Fibroblast of mammary gland (primary cell): ENCODE measurements at regions not wholly inside any gene's neighbourhood (a gene's known extent, or its start where the extent isn't known, plus 50 kb on each side); places are given as distances from the start of the nearest gene placed in this dataset.

ENCODE experiments used
- DNase-seq: peaks from one replicate; pipeline ENCODE4 v3.0.0-alpha.2; 2010; ENCODE audit warnings: low read depth
- H3K4me3 ChIP-seq: 2 replicates; pipeline ENCODE4 v1.5.1; 2011; ENCODE audit warnings: low read depth, mild to moderate bottlenecking, low read length, moderate library complexity; ENCODE audit not compliant: control insufficient read depth
- TF ChIP-seq, protein P1 (sequence below): conservative IDR thresholded peaks from 2 replicates; pipeline ENCODE4 v1.5.1; 2011; ENCODE audit warnings: low read depth, low read length, inconsistent platforms; ENCODE audit not compliant: control insufficient read depth, insufficient read depth

GRCh38 chr18:76662626-76663025, 159.7 kb upstream of the ZNF236 start:
- no peak overlapping the region for H3K4me3 ChIP-seq
- no peak for DNase-seq
- TF ChIP-seq, protein P1, sequence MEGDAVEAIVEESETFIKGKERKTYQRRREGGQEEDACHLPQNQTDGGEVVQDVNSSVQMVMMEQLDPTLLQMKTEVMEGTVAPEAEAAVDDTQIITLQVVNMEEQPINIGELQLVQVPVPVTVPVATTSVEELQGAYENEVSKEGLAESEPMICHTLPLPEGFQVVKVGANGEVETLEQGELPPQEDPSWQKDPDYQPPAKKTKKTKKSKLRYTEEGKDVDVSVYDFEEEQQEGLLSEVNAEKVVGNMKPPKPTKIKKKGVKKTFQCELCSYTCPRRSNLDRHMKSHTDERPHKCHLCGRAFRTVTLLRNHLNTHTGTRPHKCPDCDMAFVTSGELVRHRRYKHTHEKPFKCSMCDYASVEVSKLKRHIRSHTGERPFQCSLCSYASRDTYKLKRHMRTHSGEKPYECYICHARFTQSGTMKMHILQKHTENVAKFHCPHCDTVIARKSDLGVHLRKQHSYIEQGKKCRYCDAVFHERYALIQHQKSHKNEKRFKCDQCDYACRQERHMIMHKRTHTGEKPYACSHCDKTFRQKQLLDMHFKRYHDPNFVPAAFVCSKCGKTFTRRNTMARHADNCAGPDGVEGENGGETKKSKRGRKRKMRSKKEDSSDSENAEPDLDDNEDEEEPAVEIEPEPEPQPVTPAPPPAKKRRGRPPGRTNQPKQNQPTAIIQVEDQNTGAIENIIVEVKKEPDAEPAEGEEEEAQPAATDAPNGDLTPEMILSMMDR = no peak

- DNase-seq = no peak
- TF ChIP-seq, protein P1 = no peak
- no peak overlapping the region for H3K4me3 ChIP-seq
Observed at GRCh38 chr18:76660571-76661192, 161.7 kb upstream of the ZNF236 start.

- no peak for DNase-seq
- TF ChIP-seq, protein P1 = peak; percentile 37
- no peak overlapping the region for H3K4me3 ChIP-seq
Observed at GRCh38 chr18:76658627-76659026, 163.6 kb upstream of the ZNF516 start.

GRCh38 chr18:76657911-76658470, 162.9 kb upstream of the ZNF516 start:
- no peak overlapping the region for H3K4me3 ChIP-seq
- TF ChIP-seq, protein P1 = no peak
- DNase-seq = no peak

DNA sequence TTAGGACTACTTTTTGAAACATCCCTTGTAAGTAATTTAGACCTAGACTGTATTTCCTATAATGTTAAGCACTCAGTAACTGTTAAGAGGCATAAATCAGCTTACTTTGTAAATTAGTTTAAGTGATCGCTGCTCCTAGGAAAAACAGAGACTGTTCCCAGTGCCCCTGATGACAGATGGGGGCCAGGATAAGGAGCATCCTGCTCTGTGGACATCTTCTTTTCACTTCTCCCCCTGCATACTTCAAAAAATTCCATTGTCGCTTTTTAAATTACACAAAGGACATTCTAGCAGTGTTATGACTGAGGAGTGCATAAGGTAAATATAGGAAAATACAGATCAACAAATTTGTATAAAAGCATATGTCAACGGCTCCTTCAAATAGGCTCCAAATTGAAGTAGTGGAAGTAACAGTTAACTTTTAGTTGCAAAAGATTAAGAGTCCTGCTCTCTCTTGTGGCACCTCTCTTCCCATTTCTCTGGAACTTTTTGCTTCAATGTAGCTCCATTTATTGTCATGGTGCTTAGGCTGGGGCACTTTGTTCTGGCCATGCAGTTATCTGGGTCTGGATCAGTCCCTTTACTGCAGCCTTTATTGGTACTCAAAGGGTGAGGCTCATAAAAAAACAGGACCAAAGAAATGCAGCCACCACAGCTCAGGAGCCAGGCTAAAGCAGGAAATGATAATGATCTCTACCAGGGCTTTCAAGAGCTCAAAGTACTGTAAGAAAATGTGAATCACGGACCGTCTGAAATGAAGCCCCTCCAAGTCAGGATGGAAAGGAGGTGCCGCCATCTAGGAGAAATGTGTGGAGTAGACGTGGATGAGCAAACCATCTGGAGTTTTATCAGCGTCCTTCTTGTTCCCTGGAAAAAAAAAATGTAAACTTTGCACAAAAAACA, 162.1 kb upstream of the ZNF516 start:
- no peak overlapping the region for H3K4me3 ChIP-seq
- peak; percentile 19 for DNase-seq
- TF ChIP-seq, protein P1 = no peak

DNA sequence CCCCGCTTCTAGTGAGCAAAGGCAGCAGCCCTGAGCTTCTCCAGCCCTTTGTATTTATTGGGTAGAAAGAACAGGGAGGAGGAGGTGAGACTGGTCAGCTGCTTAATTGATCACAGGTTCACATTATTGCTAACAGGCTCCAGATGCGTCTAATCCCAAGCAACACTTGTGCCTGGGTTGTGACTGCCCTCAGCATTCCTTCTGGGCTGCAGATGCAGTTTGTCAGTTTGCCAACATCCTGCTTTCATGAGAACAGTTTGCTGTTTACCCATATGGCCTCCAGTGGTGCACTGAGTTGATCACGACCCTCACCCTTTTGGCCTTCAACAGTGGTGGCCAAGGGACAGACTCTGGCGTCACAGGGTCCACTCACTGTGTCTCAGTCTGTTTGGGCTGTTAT, 159.5 kb upstream of the ZNF516 start:
- peak; percentile 65 for DNase-seq
- TF ChIP-seq, protein P1 = no peak

More for the DNA sequence above, 159.5 kb upstream of the ZNF516 start:
- H3K4me3 ChIP-seq = no peak overlapping the region
